MV-4-11 (cell line): ENCODE measurements at regions not wholly inside any gene's neighbourhood (a gene's known extent, or its start where the extent isn't known, plus 50 kb on each side); places are given as distances from the start of the nearest gene placed in this dataset.
"Not testable (repeated sequence)": the region's sequence is repeated elsewhere in the genome, so short reads cannot be mapped to it uniquely, and the experiment has no call there.

Source experiments
- DNase-seq: peaks from one replicate; lab custom pipeline; 2025; lab: John Stamatoyannopoulos, UW

DNA sequence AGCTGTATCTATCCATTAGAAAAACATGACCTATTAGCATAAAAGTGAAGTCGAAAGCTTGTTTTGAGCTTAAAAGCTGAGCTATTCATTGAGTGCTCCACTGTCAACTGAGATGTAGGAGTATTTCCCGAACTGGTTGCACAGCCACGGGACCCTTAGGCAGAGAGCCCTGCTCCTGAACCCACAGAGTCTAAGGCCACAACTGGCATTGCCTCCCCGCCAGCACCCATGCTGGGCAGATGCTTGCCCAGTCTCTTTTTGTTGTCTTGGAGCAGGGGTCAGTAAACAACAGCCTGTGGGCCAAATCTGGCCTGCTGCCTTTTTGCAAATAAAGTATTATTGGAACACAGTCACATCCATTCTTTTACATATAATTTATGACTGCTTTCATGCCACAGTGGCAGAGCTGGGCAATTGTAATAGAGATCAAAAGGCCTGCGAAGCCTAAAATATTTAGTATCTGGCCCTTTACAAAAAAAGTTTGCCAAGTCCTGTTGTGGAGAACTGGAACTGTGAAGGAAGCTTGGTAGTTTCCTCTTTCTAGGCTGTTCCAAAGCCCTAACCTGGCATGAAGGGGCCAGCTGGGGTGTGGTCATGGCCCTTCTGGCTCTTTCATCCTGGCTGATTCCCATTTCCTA is 58.4 kb upstream of the WAPL start:
- DNase-seq: no peak

DNA sequence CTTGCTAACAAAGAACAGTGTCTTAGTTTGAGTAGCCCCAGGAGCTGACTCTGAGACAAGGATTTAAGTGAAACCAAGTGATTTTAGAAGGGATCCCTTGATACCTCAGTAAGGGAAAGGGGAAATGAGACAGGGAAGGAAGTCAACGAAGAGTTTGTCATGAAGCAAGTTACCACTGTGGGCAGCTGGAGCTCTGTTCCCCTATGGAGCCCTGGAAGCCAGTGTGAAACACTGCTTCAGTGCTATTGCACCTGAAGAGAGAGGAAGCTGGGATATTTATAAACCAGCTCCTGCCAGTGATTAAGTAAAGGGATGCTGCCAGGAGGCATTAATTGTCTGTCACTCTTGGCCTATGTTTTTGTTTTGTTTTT is 58.9 kb upstream of the WAPL start:
- peak; percentile 84 for DNase-seq

DNA sequence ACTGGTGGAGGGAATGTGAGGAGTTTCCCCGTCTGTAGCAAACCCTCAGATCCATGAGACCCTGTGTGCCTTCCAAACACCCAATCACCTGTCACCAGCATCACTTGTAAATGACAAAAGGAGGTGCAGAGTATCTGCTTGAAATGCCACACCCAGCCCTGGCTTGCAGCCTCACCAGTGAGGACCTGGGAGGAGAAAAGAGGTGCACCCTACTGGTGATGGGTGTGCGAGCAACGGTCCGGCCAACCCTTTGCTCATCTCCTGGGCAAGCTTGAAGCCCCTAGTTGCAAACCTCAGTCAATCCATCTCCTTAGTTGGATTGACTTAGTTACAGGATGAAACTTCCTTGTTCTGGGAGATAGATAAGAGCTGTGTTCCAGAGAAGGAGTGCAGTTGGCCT is 62.4 kb upstream of the WAPL start:
- no peak for DNase-seq

DNA sequence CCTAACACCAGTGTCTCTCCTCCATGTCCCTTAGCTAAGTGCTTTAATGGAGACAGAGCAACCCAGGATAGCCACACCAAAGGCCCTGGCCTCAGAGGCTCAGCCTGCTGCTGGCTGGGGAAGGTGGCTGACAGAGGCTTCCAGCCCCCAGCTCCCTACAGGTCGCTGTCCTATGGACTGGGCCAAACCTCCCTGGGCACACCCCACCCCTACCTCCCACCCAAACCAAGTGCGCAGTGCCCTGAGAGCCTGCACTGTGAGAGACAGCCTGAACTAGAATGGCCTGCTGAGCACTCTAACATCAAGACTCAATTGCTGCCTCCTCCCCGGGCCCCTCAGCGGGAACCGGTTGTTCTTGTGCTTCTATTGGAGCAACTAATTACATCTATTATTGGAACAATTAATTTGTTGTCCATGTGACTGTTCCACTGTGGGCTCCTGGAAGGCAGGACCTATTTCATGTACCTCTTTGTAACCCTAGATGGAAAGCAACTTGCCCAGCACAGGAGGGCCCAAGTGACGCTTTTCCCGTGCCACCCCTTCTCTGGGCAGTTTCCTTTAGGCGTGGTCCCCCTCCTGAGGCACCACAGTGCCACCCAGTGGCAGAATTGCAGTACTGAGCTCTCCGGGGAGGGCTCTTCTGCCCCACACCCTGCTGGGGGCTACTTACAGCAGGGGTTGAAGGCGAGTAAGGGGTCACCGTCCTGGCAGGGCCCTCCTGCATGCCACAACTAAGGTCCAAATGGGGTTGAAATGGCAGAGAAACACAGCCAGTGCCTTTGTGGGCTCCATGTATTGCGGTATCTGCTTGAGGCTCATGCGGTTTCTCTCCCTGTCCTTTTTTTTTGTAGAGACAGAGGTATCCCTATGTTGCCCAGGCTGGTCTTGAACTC is 63.7 kb upstream of the WAPL start:
- DNase-seq: peak; percentile 50

DNA sequence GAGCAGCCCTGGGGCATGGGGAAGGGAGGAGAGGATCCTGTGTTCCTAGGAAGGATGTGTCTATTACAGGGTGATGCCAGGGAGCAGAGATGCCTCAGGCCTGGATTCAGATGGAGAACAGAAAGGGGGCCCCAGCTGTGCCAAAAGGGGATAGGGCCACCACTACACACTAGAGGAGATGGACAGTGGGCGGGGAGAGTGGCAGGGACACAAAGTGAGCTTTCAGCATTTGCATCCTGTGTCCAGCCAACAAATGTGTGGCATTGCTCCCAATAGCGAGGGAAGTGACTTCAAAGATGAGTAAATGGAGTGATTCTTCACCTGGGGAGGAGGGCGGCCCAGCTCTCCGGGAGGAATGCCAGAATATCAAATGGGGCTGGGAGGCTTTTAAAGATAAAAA is 64.9 kb upstream of the WAPL start:
- no peak for DNase-seq

DNA sequence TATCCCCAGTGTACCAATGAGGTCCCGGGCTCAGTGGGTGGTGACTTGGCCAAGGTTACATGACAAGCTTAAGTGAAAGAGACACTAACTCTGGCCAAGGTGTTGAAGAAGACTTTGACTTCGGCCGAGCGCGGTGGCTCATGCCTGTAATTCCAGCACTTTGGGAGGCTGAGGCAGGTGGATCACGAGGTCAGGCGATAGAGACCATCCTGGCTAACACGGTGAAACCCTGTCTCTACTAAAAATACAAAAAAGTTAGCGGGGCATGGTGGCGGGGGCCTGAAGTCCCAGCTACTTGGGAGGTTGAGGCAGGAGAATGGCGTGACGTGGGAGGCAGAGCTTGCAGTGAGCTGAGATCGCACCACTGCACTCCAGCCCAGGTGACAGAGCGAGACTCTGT is 65.6 kb upstream of the OPN4 start:
- DNase-seq: not testable (repeated sequence)

DNA sequence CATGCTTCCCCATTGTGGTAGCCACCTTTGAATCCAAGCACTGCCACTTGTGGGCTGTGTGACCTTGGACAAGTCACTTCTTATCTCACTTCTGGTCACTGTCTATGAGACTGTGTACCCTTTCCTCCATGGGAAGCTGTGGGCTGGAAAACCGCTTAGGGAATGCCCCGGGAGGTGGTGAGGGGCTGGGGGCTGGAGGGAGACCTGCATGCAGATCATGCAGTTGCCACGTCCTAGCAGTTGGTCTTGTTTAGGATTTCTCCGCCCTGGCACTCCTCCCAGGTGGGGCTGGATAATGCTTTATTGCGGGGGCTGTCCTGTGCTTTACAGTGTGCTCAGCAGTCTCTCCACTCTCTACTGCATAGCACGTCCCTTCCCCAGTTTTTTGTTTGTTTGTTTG is 62.9 kb upstream of the OPN4 start:
- no peak for DNase-seq

DNA sequence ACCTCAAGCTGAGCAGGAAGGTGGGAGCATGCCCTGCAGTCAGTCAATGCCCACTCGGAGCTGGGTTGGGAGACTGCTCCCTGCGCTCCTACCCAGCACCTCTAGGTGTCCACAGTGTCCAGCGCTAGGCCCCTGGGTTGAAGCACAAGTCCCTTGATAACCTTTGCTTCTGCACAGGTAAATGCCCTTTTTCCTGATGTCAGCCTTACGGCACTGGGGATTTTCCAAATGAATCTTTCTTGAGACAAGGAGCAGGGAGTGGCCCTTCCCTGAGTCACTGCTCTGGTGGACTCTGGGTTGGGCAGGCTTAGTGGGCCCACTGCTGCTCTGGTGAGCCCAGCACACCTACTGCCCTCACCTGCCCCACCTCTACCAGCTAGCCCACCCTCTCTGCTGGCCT is 61.9 kb upstream of the OPN4 start:
- DNase-seq: no peak

DNA sequence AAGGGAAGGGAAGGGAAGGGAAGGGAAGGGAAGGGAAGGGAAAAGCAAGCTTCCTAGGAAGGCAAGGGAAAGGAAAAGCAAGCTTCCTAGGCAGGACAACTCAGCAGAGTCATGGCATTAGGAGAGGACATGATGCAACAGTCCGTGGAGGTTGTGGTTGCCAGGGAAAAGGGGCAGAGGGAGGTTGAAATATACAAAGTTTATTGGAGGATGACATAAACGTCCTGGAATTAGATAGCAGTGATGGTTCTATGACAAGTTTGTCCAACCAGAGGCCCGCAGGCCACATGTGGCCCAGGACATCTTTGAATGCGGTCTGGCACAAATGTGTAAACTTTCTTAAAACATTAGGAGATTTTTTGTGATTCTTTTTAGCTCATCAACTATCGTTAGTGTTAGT is 59.8 kb upstream of the OPN4 start:
- peak; percentile 11 for DNase-seq

DNA sequence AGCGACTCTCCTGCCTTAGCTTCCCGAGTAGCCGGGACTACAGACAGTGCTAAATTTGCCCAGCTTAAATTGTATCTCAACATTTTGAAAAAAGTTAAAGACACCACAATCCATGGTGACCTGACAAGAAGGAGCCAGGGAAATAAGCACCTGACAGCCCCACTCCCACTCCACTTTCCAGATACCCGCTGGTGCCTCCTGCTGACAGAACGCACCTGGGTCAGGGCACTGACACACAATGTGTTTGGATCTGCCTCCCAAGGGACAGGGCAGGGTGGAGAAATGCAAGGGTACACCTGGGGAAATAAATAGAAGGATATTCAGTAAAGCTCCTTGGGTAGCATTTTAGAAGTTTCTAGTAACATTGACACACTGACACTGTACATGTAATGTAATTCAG is 58.9 kb upstream of the OPN4 start:
- DNase-seq: no peak

DNA sequence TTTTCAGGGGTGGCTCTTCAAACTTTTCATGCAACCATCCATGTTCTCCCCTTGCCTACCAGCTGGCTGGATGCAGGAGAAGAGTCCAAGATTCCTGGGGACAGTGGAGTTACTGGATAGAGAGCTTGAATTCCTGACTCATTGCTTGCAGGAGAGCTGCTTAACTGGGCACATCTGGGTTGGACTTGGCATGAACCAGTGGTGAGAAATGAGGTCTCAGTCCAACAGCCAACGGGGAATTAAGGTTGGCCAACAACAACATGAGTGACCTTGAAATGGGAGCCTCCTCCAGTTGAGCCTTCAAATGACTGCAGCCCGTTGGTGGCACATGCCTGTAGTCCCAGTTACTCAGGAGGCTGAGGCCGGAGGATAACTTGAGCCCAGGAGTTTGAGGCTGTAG is 58.1 kb upstream of the OPN4 start:
- no peak for DNase-seq

DNA sequence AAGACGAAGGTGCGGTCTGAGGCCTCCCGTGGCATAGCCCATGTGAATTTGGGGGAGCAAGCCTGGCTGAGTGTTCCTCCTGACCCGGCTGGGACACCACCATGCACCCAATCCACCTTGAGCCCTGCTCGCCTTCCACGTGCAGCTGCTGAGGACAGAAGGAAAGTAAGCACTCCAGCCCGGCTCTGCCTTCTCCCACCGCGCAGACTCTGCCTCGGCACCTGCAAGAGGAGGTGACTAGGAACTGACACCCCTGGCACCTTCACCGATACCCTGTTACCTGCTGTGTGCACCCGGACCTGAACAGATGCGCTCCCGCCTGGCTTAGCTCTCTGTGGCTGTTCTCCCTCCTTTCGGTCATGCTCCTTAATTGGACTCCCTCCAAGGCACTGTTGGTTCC is 57.0 kb upstream of the OPN4 start:
- no peak for DNase-seq

DNA sequence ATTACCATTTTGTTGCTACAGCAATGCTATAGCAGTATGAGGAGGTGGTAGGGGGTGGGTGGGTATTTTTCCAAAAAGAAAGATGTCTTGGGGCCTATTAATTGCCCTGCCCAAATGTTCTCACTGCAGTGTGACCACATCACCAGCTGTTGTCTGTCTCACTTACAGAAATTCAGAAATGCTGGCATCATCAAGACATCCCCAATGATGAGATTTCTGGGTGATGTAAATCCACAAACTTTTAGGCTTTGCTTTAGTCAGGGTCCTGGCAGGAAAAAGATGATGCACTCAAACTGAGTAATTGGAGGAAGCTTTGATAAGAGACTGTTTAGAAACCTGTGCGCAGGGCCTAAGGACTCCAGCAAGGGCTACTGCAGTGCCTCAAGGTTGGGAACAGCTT is 56.2 kb upstream of the OPN4 start:
- DNase-seq: no peak

DNA sequence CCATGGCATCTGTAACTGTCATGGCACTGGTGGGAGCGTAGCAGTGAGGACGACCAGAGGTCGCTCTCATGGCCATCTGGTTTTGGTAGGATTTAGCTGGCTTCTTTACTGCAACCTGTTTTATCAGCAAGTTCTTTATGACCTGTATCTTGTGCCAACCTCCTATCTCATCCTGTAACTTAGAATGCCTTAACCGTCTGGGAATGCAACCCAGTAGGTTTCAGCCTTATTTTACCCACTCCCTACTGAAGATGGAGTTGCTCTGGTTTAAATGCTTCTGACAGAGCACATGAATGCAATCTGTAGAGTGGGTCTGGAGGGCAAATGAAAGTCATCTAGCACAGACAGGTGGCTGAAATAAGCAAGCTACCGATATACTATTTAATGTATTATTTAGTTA is 55.3 kb upstream of the OPN4 start:
- DNase-seq: no peak

DNA sequence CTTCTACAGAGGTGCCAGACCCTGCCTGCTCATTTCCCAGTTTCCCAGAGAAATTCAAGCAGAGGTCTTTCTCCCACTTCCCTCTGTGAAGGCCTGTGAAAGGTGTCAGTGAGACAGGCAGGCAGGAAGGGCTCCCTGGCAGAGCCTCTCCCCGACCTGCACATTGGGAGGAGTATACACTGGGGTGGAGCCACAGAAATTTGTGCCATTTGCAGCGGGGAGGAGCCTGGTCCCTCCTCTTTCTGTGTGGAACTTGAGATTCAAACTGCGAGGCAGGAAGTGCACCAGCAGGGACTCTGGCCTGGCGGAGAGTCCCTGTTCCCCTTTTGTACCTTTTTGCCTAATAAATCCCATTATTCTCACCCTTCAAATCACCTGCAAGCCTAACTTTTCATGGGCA is 54.6 kb upstream of the OPN4 start:
- DNase-seq: peak; percentile 72

DNA sequence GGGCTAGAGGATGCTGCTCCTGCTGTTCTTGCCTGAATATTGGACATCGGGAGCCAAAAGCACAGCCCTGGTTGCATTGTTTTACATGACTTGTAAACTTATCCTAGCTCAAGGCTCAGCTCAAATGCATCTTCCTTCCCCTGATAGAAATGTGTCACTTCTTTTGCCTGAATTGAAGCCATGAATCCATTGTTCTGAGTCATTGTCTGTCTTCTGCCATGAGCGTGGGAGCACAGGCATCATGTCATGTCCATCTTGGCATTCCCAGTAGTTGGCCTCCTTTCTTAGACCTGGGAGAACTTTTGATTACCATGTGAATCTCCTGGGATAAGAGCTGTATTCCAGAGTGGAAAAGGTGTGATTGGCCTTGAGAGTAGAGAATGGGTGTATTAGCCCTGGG is 54.1 kb upstream of the OPN4 start:
- DNase-seq: no peak

DNA sequence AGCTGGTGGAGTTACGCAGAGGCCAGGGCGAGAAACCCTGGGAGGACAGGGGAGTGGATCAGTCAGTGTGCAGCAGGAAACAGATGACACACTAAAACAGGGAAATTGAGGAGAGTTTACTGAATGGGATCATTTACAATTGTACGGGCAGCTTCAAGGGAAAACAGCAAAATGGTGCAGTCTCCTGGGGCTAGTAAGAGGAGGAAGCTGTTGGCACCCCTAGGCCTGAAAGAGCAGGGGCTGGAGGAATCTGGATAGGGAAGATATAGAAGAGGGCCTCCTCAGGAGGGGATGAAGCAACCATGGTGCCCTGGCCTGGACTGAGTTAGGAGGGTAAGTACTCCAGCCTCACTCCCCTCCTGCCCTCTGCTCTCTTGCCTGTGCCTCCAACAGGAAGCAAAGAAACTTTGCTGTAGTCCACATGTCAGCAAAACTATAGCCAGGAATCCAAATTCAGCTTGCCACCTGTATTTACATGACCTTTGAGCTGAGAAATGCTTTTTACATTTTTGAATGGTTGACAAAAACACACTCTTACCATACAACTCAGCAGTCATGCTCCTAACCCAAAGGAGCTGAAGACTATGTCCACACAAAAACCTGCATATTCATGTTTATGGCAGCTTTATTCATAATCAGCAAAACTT is 52.3 kb upstream of the OPN4 start:
- no peak for DNase-seq

DNA sequence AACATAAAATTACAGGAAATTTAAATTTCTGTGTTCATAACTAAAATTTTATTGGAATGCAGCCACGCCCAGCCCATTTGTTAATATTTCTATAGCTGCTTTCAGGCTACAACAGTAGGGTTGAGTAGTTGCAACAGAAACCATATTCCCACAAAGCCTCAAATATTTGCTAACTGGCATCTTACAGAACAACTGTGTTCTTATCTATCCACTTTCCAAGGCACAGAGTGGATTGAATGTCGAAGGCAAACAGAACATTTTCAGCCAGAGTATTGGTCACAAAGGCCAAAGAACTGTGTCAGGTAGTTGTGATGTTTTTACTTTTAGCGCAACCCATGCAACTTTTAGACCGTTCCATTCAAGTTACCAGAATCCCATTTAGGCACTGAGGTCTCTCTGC is 51.1 kb upstream of the OPN4 start:
- no peak for DNase-seq
